MM.1S (cell line): ENCODE measurements at regions not wholly inside any gene's neighbourhood (a gene's known extent, or its start where the extent isn't known, plus 50 kb on each side); places are given as distances from the start of the nearest gene placed in this dataset.

Experiments
- EZH2 ChIP-seq: fragments of 300-600 bp; sonication (generic); optimal IDR thresholded peaks from 2 replicates; pipeline ENCODE3; 2017; ENCODE audit warnings: low read depth, mild to moderate bottlenecking, antibody characterized with exemption, low read length, mixed read lengths
- EZH2phosphoT487 ChIP-seq: fragments of 300-600 bp; sonication (generic); IDR thresholded peaks from 2 replicates; pipeline ENCODE4 v1.6.1; 2018; ENCODE audit warnings: antibody characterized with exemption, low read length
- TF ChIP-seq, protein P1 (sequence below): fragments of 300-600 bp; sonication (generic); IDR thresholded peaks from 2 replicates; pipeline ENCODE4 v1.5.1; 2016; ENCODE audit warnings: antibody characterized with exemption, low read length, mixed read lengths

- no peak for TF ChIP-seq EZH2
- TF ChIP-seq, protein P1, sequence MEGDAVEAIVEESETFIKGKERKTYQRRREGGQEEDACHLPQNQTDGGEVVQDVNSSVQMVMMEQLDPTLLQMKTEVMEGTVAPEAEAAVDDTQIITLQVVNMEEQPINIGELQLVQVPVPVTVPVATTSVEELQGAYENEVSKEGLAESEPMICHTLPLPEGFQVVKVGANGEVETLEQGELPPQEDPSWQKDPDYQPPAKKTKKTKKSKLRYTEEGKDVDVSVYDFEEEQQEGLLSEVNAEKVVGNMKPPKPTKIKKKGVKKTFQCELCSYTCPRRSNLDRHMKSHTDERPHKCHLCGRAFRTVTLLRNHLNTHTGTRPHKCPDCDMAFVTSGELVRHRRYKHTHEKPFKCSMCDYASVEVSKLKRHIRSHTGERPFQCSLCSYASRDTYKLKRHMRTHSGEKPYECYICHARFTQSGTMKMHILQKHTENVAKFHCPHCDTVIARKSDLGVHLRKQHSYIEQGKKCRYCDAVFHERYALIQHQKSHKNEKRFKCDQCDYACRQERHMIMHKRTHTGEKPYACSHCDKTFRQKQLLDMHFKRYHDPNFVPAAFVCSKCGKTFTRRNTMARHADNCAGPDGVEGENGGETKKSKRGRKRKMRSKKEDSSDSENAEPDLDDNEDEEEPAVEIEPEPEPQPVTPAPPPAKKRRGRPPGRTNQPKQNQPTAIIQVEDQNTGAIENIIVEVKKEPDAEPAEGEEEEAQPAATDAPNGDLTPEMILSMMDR, result no peak
- TF ChIP-seq EZH2phosphoT487, result no peak
Observed at GRCh38 chr6:147849401-147850330, 341.2 kb downstream of the SAMD5 start.
